GM12878 (cell line): ENCODE measurements at regions not wholly inside any gene's neighbourhood (a gene's known extent, or its start where the extent isn't known, plus 50 kb on each side); places are given as distances from the start of the nearest gene placed in this dataset.

ENCODE experiments used
- ATAC-seq: fragments of 200-7000 bp; cut with Tn5 transposase; 3 replicates; pipeline ENCODE4 v1.9.1; 2020; ENCODE audit warnings: mild to moderate bottlenecking, moderate library complexity
- BruUV-seq: library from RNA; stranded (reverse); fragments of 400-500 nt; replicated peaks from 2 replicates; lab custom pipeline; 2021; lab: Mats Ljungman, UMichigan
- CTCF ChIA-PET: fragments of 300-600 bp; sonication (Branson Sonifier 250); formaldehyde crosslinking; extraction: SDS; loops from one replicate; lab custom pipeline; 2021; ENCODE audit warnings: inconsistent platforms; lab: Yijun Ruan, JAX
- POLR2A ChIA-PET: fragments of 350-600 bp; formaldehyde crosslinking; extraction: SDS; loops from one replicate; lab custom pipeline; 2021; ENCODE audit warnings: inconsistent platforms; lab: Charles Lee
- RAD21 ChIA-PET: fragments of 300-600 bp; sonication (Branson Sonifier 250); formaldehyde crosslinking; loops from one replicate; lab custom pipeline; 2023; ENCODE audit warnings: antibody characterized with exemption; ENCODE audit not compliant: unreplicated experiment; lab: Charles Lee
- SMC1A ChIA-PET: fragments of 300-600 bp; sonication (Branson Sonifier 250); formaldehyde crosslinking; loops from one replicate; lab custom pipeline; 2023; ENCODE audit not compliant: unreplicated experiment, uncharacterized antibody; lab: Charles Lee
- DNase-seq: peaks from one replicate; pipeline ENCODE4 v3.0.0-alpha.2; 2011; ENCODE audit warnings: low read depth, low spot score
- FAIRE-seq: peaks from 3 replicates; lab custom pipeline; 2011; peaks lifted over from hg19 to GRCh38; lab: Jason Lieb, UNC
- H2AFZ ChIP-seq: 2 replicates; pipeline ENCODE4 v1.6.0; 2011; ENCODE audit warnings: low read depth, low read length, control low read depth; ENCODE audit not compliant: control insufficient read depth
- H3K27ac ChIP-seq: 2 replicates; pipeline ENCODE4 v1.5.1; 2011; ENCODE audit warnings: control low read depth; ENCODE audit not compliant: control insufficient read depth, insufficient read depth
- H3K27me3 ChIP-seq, 2 experiments: replicated peaks in 1 of 2; 2 replicates each; pipeline versions ENCODE4 v1.6.0 to v1.6.1; 2011; ENCODE audit warnings: low read length in 1 of 2; ENCODE audit not compliant: control insufficient read depth in 2 of 2, insufficient read depth in 2 of 2
- H3K36me3 ChIP-seq, 2 experiments: 2 replicates each; pipeline ENCODE4 v1.5.1; 2011; ENCODE audit warnings: low read length in 1 of 2; ENCODE audit not compliant: control insufficient read depth in 2 of 2, insufficient read depth in 2 of 2
- H3K4me1 ChIP-seq: 2 replicates; pipeline ENCODE4 v1.6.1; 2011; ENCODE audit warnings: mild to moderate bottlenecking, low read length, moderate library complexity, mixed read lengths; ENCODE audit not compliant: control insufficient read depth, insufficient read depth
- H3K4me2 ChIP-seq: 2 replicates; pipeline ENCODE4 v1.6.0; 2011; ENCODE audit warnings: control low read depth; ENCODE audit not compliant: control insufficient read depth, insufficient read depth
- H3K4me3 ChIP-seq: fragments of 200-600 bp; sonication (generic); 2 replicates; pipeline ENCODE4 v1.5.1; 2016
- H3K79me2 ChIP-seq: 2 replicates; pipeline ENCODE4 v1.6.0; 2011; ENCODE audit warnings: low read length; ENCODE audit not compliant: control insufficient read depth, insufficient read depth
- H3K9ac ChIP-seq: 2 replicates; pipeline ENCODE4 v1.8.0; 2011; ENCODE audit warnings: low read length, control low read depth, mixed read lengths; ENCODE audit not compliant: control insufficient read depth, insufficient read depth
- H3K9me3 ChIP-seq: replicated peaks from 3 replicates; pipeline ENCODE4 v1.5.1; 2011; ENCODE audit warnings: mild to moderate bottlenecking, low read length; ENCODE audit not compliant: control insufficient read depth, insufficient read depth
- H4K20me1 ChIP-seq: 2 replicates; pipeline ENCODE4 v1.6.0; 2011; ENCODE audit not compliant: control insufficient read depth, insufficient read depth
- CEBPZ ChIP-seq: fragments of 150-350 bp; IDR thresholded peaks from 2 replicates; pipeline ENCODE4 v1.6.1; 2016; ENCODE audit warnings: low read depth, low read length
- HSF1 ChIP-seq: fragments of 150-350 bp; IDR thresholded peaks from 2 replicates; pipeline ENCODE4 v1.6.1; 2014; ENCODE audit warnings: mild to moderate bottlenecking, low read depth, low read length
- IRF3 ChIP-seq: fragments of 450-650 bp; IDR thresholded peaks from 2 replicates; pipeline ENCODE4 v1.6.1; 2014; ENCODE audit warnings: mild to moderate bottlenecking
- MAX ChIP-seq: IDR thresholded peaks from 2 replicates; pipeline ENCODE4 v1.6.1; 2012; ENCODE audit warnings: low read depth, low read length, improper control_type of control experiment
- PAX5 ChIP-seq: IDR thresholded peaks from 2 replicates; pipeline ENCODE4 v1.6.1; 2011; ENCODE audit warnings: low read depth, low read length, borderline replicate concordance
- ZNF592 ChIP-seq: fragments of 450-650 bp; IDR thresholded peaks from 2 replicates; pipeline ENCODE4 v1.6.1; 2017; ENCODE audit warnings: mild to moderate bottlenecking, moderate library complexity
- WGBS: methylation state at CpG from one replicate; pipeline ENCODE4 v1.1.6; 2016; ENCODE audit warnings: low lambda C conversion rate; ENCODE audit not compliant: insufficient replicate concordance, insufficient coverage; ENCODE audit errors: missing lambda C conversion rate; 5-methylcytosine and 5-hydroxymethylcytosine counted together
- in situ Hi-C: fragments of 300-500 bp; cut with MboI; formaldehyde crosslinking; loops from 9 replicates; pipeline ENCODE4 v1.14.3; 2018; ENCODE audit warnings: mixed read lengths
- intact Hi-C: fragments of 100-400 bp; cut with micrococcal nuclease; formaldehyde crosslinking; loops from one replicate; pipeline ENCODE4 v1.14.2; 2022; ENCODE audit not compliant: unreplicated experiment

- H3K4me3 ChIP-seq: no peak overlapping the region
- TF ChIP-seq IRF3 (no peak), MAX (no peak), CEBPZ (no peak), HSF1 (no peak), ZNF592 (no peak), PAX5 (no peak)
- DNase-seq: no peak
- POLR2A ChIA-PET: no interaction called here
- BruUV-seq: no TSS peak
- H3K27me3 ChIP-seq: no peaks in the 10 kb centered on the region; a peak in 2 of 4 replicates
- H3K9me3 ChIP-seq: no peaks in the 10 kb centered on the region
- in situ Hi-C loops (no loop called here), intact Hi-C loops (no loop called here)
- no peak overlapping the region for H3K9ac ChIP-seq
- no peak overlapping the region for H2AFZ ChIP-seq
- H3K4me2 ChIP-seq: no peak overlapping the region
- no peaks in the 10 kb centered on the region for H4K20me1 ChIP-seq
- no peaks in the 10 kb centered on the region for H3K36me3 ChIP-seq
- no peak overlapping the region for H3K27ac ChIP-seq
- FAIRE-seq: no peak
- no peaks in the 10 kb centered on the region for H3K79me2 ChIP-seq
- CTCF ChIA-PET: no interaction called here
- SMC1A ChIA-PET: interaction anchor here (0.7 kb wide), 1 partner anchor 29 kb away, joined by 3 read pairs; no protein-coding TSS in a partner anchor
- RAD21 ChIA-PET: no interaction called here
- 7% methylated on average over 5 of the region's 5 CpGs for WGBS
- ATAC-seq: no peak
- no peaks in the 10 kb centered on the region for H3K4me1 ChIP-seq
Observed at GRCh38 chr2:65845442-65846182, 413.2 kb upstream of the SPRED2 start.
